H1 (cell line): ENCODE measurements at regions not wholly inside any gene's neighbourhood (a gene's known extent, or its start where the extent isn't known, plus 50 kb on each side); places are given as distances from the start of the nearest gene placed in this dataset.

ENCODE experiments used
- BACH1 ChIP-seq: IDR thresholded peaks from 2 replicates; pipeline ENCODE4 v1.6.1; 2012; ENCODE audit warnings: low read length, improper control_type of control experiment
- CHD7 ChIP-seq: fragments of 300-600 bp; sonication (generic); IDR thresholded peaks from 2 replicates; pipeline ENCODE4 v1.7.1; 2012; ENCODE audit warnings: low read length, moderate library complexity, mild to moderate bottlenecking, inconsistent platforms; ENCODE audit not compliant: insufficient replicate concordance
- RNF2 ChIP-seq: fragments of 200-900, 300-1000 bp; sonication (generic); IDR thresholded peaks from 2 replicates; pipeline ENCODE4 v1.7.1; 2016; ENCODE audit warnings: borderline replicate concordance, low read depth, mild to moderate bottlenecking, antibody characterized with exemption, low read length; ENCODE audit not compliant: poor library complexity, severe bottlenecking; ENCODE audit errors: missing control alignments

GRCh38 chr1:65729259-65729658 lies 63.4 kb upstream of the PDE4B start (continued):
- no peak for TF ChIP-seq CHD7
- TF ChIP-seq RNF2: no peak
- TF ChIP-seq BACH1: no peak
